ENCODE measurements at regions not wholly inside any gene's neighbourhood (a gene's known extent, or its start where the extent isn't known, plus 50 kb on each side); places are given as distances from the start of the nearest gene placed in this dataset.

GRCh38 chr17:77308861-77309726 is 168.3 kb downstream of the SEC14L1 start:
- no peak for DNase-seq

GRCh38 chr17:77310336-77310735 is 169.6 kb downstream of the SEC14L1 start:
- no peak for DNase-seq

DNA sequence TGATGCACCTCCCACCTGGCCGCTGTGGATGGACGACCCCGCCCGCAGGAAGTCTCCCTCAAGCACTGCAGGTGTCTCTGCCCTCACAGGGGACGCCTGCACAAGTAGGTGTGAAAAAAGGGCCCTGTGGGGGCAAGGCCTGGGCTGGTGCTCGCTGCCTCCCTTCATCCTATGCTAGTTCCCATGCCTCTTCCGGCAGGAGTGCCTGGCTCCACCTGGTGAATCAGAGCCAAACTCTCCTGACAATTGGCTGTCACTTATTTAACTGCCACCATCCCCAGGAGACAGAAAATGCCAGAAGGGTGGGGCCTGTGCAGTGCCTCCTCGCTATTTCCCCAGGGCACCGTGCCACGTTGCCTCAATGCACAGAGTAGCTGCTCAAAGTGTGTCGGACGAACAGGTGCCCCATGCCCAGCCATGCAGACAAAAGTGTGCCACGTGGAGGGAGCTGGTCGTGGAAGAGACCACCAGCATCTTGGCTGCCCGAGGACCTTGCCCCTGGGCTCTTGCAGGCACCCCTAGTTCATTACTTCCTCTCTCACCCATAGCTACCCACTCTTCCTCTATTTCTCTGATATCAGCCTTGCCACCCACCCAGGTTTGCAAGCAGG is 170.7 kb downstream of the SEC14L1 start:
- DNase-seq, result no peak

GRCh38 chr17:77312061-77312701 is 171.4 kb downstream of the SEC14L1 start:
- no peak for DNase-seq

DNA sequence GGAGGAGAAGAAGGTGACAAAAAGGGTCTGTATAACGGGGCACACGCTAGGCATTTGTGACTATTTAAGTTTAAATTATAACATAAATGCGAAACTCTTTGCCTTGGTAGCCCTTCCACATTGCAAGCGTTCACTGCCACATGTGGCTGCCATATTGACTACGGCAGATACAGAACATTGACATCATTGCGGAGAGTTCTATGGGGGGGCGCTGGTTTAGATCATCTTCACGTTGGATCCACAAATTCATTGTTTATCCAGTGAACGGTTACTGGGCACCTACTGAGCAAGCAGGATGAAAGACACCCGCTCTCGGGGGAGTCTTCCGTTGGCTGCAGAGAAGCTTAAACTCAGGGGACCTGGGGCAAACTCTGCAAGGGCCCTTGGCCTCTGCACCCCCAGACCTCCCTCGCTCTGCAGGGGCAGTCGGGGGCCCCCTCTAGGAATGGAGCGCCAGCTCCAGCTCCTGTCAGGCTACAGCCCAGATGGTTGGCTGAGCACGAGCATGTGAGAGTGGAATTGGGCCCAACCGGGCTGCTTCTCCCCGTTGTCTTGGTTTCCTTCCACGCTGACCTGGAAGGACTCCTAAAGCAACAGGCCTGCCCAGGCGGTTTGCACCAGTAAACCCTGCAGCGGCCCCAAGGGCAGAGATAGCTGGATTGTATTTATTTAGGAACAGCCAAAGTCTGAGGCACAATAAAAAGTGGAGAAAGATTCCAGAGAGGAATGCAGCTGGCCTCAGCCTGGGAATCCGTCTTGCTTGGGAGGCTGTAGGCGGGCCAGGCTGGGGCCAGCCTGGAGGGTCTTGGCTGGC is 172.2 kb downstream of the SEC14L1 start:
- no peak for DNase-seq

- DNase-seq, result no peak
Measured at GRCh38 chr17:77313831-77314230, 173.1 kb downstream of the SEC14L1 start.

DNA sequence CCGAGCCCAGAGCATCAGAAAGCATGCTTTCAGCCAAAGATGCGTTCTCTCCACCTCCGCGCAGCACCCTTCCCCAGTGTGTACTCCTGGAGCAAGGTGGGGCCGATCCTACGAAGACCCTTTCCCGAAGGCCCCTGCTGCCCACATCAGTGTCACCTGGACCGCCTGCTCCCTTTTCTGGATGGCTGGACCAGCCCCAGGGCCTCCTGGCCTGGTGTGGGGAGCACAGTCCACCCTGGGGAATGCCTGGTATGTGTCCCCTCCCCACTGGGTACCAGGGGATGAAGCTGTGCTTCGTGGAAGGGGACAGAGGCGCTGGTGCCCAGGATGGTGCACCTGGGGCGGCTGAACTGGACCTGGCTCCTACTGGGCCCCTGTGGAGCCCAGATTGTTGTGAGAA is 173.8 kb downstream of the SEC14L1 start:
- no peak for DNase-seq

DNA sequence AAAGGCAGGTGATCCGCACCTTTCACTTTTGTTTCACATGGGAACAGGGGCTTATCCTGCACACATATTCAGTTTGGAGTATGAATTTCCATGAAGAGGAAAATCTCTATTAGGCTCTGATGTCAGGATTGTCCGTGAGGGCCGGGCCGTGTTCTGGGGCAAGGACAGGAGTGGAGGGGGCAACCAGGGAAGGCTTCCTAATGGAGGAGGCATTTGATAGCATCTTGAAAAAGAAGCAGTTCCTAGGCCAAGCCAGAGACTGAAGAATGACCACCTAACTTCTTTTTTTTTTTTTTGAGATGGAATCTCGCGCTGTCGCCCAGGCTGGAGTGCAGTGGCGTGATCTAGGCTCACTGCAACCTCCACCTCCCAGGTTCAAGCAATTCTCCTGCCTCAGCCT is 174.2 kb downstream of the SEC14L1 start:
- no peak for DNase-seq

GRCh38 chr17:77315551-77316190 is 174.9 kb downstream of the SEC14L1 start:
- no peak for DNase-seq

GRCh38 chr17:77316191-77316641 is 175.4 kb downstream of the SEC14L1 start:
- DNase-seq, result no peak

GRCh38 chr17:77316651-77317050 is 175.9 kb downstream of the SEC14L1 start:
- no peak for DNase-seq

- DNase-seq, result peak in 1 of 2 experiments; percentile 34
Measured at GRCh38 chr17:77317091-77317750, 176.5 kb downstream of the SEC14L1 start.

GRCh38 chr17:77318021-77318420 is 177.3 kb downstream of the SEC14L1 start:
- DNase-seq, result no peak

GRCh38 chr17:77318491-77319210 is 177.9 kb downstream of the SEC14L1 start:
- DNase-seq, result no peak

DNA sequence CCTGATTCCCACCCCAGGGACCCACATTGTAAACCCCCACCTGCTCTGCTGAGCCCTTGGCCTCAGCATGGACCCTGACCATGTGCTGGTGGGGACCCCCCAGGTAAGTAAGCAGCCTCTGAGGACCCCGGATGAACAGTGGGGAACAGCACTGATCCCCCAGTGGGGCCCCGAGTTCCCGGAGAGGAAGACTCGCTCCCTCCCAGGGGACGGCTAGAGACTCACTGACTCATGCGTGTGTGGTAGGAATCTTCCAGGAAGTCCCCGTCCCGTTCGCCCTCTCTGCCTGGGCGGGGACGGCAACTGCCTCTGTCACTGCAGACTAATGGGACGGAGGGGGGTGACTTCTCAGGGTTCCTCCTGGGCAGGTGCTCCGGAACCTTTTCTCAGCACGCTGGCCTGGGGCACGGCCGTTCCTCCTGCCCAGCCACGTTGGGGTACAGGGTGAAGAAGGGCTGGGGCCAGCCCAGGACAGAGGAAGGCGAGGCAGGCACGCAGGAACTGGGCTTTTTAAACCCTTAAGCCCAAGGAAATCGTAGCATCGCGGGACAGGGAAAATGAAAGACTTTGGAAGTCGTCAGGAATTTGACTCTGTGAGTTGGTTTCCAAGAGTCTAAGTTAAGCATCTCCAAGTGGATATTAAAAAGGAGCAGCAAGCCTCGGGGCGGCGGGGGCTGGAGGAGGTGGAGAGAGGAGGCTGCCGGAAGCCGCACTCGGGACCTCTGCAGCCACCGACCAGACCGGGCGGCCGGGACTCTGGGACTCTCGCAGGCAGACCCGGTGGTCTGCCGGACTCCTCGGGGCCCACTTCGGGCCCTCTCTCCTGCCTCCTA is 178.7 kb downstream of the SEC14L1 start:
- DNase-seq, result no peak

- no peak for DNase-seq
Measured at GRCh38 chr17:77320044-77320440, 179.3 kb downstream of the SEC14L1 start.

GRCh38 chr17:77320485-77321256 is 179.9 kb downstream of the SEC14L1 start:
- no peak for DNase-seq

DNA sequence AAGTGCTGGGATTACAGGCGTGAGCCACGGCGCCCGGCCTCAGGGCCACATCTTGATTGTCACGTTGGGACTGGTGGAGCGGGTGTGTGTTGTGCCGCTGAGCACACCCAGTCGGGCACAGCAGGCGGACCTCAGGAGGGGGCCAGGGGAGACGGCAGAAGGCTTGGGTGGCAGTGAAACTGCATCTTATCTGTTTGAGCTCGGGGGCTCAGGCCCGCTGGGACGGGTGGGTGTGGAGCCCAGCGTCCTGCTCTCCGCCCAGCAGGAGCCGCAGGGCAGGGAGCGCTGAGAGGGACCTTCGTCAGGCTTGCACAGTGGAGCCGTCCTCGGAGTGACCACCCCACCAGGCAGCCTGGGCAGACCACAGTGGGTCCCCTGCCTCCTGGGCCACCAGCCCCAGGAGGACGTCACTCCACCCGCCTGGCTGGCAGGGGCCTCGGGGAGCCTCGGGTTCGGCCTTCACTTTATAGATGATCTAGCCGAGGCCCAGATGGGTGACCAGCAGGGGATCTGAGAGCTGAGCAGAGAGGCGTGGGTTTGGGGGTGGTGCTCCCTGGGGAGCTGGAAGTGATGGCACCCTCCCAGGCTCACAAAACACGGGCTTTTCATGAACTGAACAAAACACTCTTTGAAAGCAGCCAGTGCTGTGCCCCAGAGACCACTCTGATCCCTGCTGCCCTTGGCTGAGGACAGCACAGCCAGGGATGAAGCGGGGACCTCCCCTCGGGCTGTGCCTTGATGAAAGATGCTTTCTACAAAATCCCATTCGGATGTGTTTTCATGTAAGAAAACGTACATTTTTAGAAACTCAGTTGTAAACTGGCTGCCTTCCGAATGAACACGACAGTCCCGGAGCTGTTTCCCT is 181.1 kb downstream of the SEC14L1 start:
- DNase-seq, result peak in 1 of 2 experiments; percentile 25

Data from NCI-H524 (cell line).